ENCODE measurements at regions not wholly inside any gene's neighbourhood (a gene's known extent, or its start where the extent isn't known, plus 50 kb on each side); places are given as distances from the start of the nearest gene placed in this dataset.
A peak's percentile ranks its signal among the peaks of the same experiment; 100 is the strongest.
"Not testable (repeated sequence)": the region's sequence is repeated elsewhere in the genome, so short reads cannot be mapped to it uniquely, and the experiment has no call there.

GRCh38 chr14:71165121-71166031 is 258.1 kb downstream of the PCNX1 start:
- Histone ChIP-seq H3K27me3 (ENCODE audit: control insufficient read depth in 2 of 2, insufficient read depth in 2 of 2, low read length in 2 of 2) (no peaks in the 10 kb centered on the region), H3K4me1 (ENCODE audit: control insufficient read depth in 2 of 2, insufficient read depth in 2 of 2, low read length in 2 of 2) (peaks cover 19 to 20% of the 10 kb centered on the region in 2 donors), H3K36me3 (ENCODE audit: control insufficient read depth in 2 of 2, insufficient read depth in 2 of 2, low read length in 2 of 2) (no peaks in the 10 kb centered on the region), H3K9ac (ENCODE audit: low read depth in 1 of 2, low read length in 2 of 2) (no peak overlapping the region), H3K4me3 (ENCODE audit: low read length in 2 of 2) (peak overlapping the region; percentile 1 to 28), H3K9me3 (ENCODE audit: control insufficient read depth in 2 of 2, low read length in 2 of 2) (no peaks in the 10 kb centered on the region), H3K27ac (ENCODE audit: low read depth in 2 of 2, low read length in 2 of 2) (peak overlapping the region; percentile 54 to 60)

- Histone ChIP-seq H3K9ac (ENCODE audit: low read depth in 1 of 2, low read length in 2 of 2) (no peak overlapping the region), H3K9me3 (ENCODE audit: control insufficient read depth in 2 of 2, low read length in 2 of 2) (no peaks in the 10 kb centered on the region), H3K4me1 (ENCODE audit: control insufficient read depth in 2 of 2, insufficient read depth in 2 of 2, low read length in 2 of 2) (peaks cover 19 to 20% of the 10 kb centered on the region in 2 donors), H3K36me3 (ENCODE audit: control insufficient read depth in 2 of 2, insufficient read depth in 2 of 2, low read length in 2 of 2) (no peaks in the 10 kb centered on the region), H3K27me3 (ENCODE audit: control insufficient read depth in 2 of 2, insufficient read depth in 2 of 2, low read length in 2 of 2) (no peaks in the 10 kb centered on the region), H3K4me3 (ENCODE audit: low read length in 2 of 2) (peak overlapping the region in 1 of 2 donors; percentile 1), H3K27ac (ENCODE audit: low read depth in 2 of 2, low read length in 2 of 2) (peak overlapping the region; percentile 44 to 60)
These were observed 259.1 kb downstream of the PCNX1 start for GRCh38 chr14:71166180-71166837.

GRCh38 chr14:71167325-71167950 is 260.2 kb downstream of the PCNX1 start:
- not testable (repeated sequence) for H3K36me3 ChIP-seq (ENCODE audit: control insufficient read depth in 2 of 2, insufficient read depth in 2 of 2, low read length in 2 of 2); H3K9ac ChIP-seq (ENCODE audit: low read depth in 1 of 2, low read length in 2 of 2); H3K27ac ChIP-seq (ENCODE audit: low read depth in 2 of 2, low read length in 2 of 2); H3K9me3 ChIP-seq (ENCODE audit: control insufficient read depth in 2 of 2, low read length in 2 of 2); H3K27me3 ChIP-seq (ENCODE audit: control insufficient read depth in 2 of 2, insufficient read depth in 2 of 2, low read length in 2 of 2); H3K4me3 ChIP-seq (ENCODE audit: low read length in 2 of 2)
- peaks cover 19 to 20% of the 10 kb centered on the region in 2 donors for H3K4me1 ChIP-seq (ENCODE audit: control insufficient read depth in 2 of 2, insufficient read depth in 2 of 2, low read length in 2 of 2)

- H3K4me1 ChIP-seq (ENCODE audit: control insufficient read depth in 2 of 2, insufficient read depth in 2 of 2, low read length in 2 of 2) = peaks cover 19 to 20% of the 10 kb centered on the region in 2 donors
- not testable (repeated sequence) for H3K27ac ChIP-seq (ENCODE audit: low read depth in 2 of 2, low read length in 2 of 2); H3K9me3 ChIP-seq (ENCODE audit: control insufficient read depth in 2 of 2, low read length in 2 of 2); H3K4me3 ChIP-seq (ENCODE audit: low read length in 2 of 2); H3K36me3 ChIP-seq (ENCODE audit: control insufficient read depth in 2 of 2, insufficient read depth in 2 of 2, low read length in 2 of 2); H3K27me3 ChIP-seq (ENCODE audit: control insufficient read depth in 2 of 2, insufficient read depth in 2 of 2, low read length in 2 of 2); H3K9ac ChIP-seq (ENCODE audit: low read depth in 1 of 2, low read length in 2 of 2)
These were observed 260.9 kb downstream of the PCNX1 start for GRCh38 chr14:71168161-71168560.

- peaks cover 19 to 20% of the 10 kb centered on the region in 2 donors for H3K4me1 ChIP-seq (ENCODE audit: control insufficient read depth in 2 of 2, insufficient read depth in 2 of 2, low read length in 2 of 2)
- H3K4me3 ChIP-seq (ENCODE audit: low read length in 2 of 2) = no peak overlapping the region
- H3K9me3 ChIP-seq (ENCODE audit: control insufficient read depth in 2 of 2, low read length in 2 of 2) = no peaks in the 10 kb centered on the region
- H3K27ac ChIP-seq (ENCODE audit: low read depth in 2 of 2, low read length in 2 of 2) = no peak overlapping the region
- no peaks in the 10 kb centered on the region for H3K36me3 ChIP-seq (ENCODE audit: control insufficient read depth in 2 of 2, insufficient read depth in 2 of 2, low read length in 2 of 2)
- H3K27me3 ChIP-seq (ENCODE audit: control insufficient read depth in 2 of 2, insufficient read depth in 2 of 2, low read length in 2 of 2) = peaks cover 0 to 4% of the 10 kb centered on the region in 2 donors
- H3K9ac ChIP-seq (ENCODE audit: low read depth in 1 of 2, low read length in 2 of 2) = no peak overlapping the region
These were observed 261.5 kb downstream of the PCNX1 start for GRCh38 chr14:71168564-71169427.

- Histone ChIP-seq H3K27me3 (ENCODE audit: control insufficient read depth in 2 of 2, insufficient read depth in 2 of 2, low read length in 2 of 2) (peaks cover 0 to 4% of the 10 kb centered on the region in 2 donors), H3K4me1 (ENCODE audit: control insufficient read depth in 2 of 2, insufficient read depth in 2 of 2, low read length in 2 of 2) (peaks cover 11 to 15% of the 10 kb centered on the region in 2 donors), H3K27ac (ENCODE audit: low read depth in 2 of 2, low read length in 2 of 2) (no peak overlapping the region), H3K9ac (ENCODE audit: low read depth in 1 of 2, low read length in 2 of 2) (no peak overlapping the region), H3K36me3 (ENCODE audit: control insufficient read depth in 2 of 2, insufficient read depth in 2 of 2, low read length in 2 of 2) (no peaks in the 10 kb centered on the region), H3K9me3 (ENCODE audit: control insufficient read depth in 2 of 2, low read length in 2 of 2) (no peaks in the 10 kb centered on the region), H3K4me3 (ENCODE audit: low read length in 2 of 2) (no peak overlapping the region)
These were observed 262.6 kb downstream of the PCNX1 start for GRCh38 chr14:71169861-71170260.

GRCh38 chr14:71175491-71175890 is 268.2 kb downstream of the PCNX1 start:
- H3K27me3 ChIP-seq (ENCODE audit: control insufficient read depth in 2 of 2, insufficient read depth in 2 of 2, low read length in 2 of 2) = peaks cover 0 to 4% of the 10 kb centered on the region in 2 donors
- no peaks in the 10 kb centered on the region for H3K4me1 ChIP-seq (ENCODE audit: control insufficient read depth in 2 of 2, insufficient read depth in 2 of 2, low read length in 2 of 2)
- H3K27ac ChIP-seq (ENCODE audit: low read depth in 2 of 2, low read length in 2 of 2) = no peak overlapping the region
- H3K9me3 ChIP-seq (ENCODE audit: control insufficient read depth in 2 of 2, low read length in 2 of 2) = no peaks in the 10 kb centered on the region
- H3K4me3 ChIP-seq (ENCODE audit: low read length in 2 of 2) = no peak overlapping the region
- H3K9ac ChIP-seq (ENCODE audit: low read depth in 1 of 2, low read length in 2 of 2) = no peak overlapping the region
- H3K36me3 ChIP-seq (ENCODE audit: control insufficient read depth in 2 of 2, insufficient read depth in 2 of 2, low read length in 2 of 2) = no peaks in the 10 kb centered on the region

GRCh38 chr14:71179066-71179465 is 271.8 kb downstream of the PCNX1 start:
- no peaks in the 10 kb centered on the region for H3K27me3 ChIP-seq (ENCODE audit: control insufficient read depth in 2 of 2, insufficient read depth in 2 of 2, low read length in 2 of 2)
- no peak overlapping the region for H3K27ac ChIP-seq (ENCODE audit: low read depth in 2 of 2, low read length in 2 of 2)
- no peaks in the 10 kb centered on the region for H3K36me3 ChIP-seq (ENCODE audit: control insufficient read depth in 2 of 2, insufficient read depth in 2 of 2, low read length in 2 of 2)
- H3K4me1 ChIP-seq (ENCODE audit: control insufficient read depth in 2 of 2, insufficient read depth in 2 of 2, low read length in 2 of 2) = no peaks in the 10 kb centered on the region
- H3K9ac ChIP-seq (ENCODE audit: low read depth in 1 of 2, low read length in 2 of 2) = no peak overlapping the region
- no peaks in the 10 kb centered on the region for H3K9me3 ChIP-seq (ENCODE audit: control insufficient read depth in 2 of 2, low read length in 2 of 2)
- no peak overlapping the region for H3K4me3 ChIP-seq (ENCODE audit: low read length in 2 of 2)

- Histone ChIP-seq H3K9ac (ENCODE audit: low read depth in 1 of 2, low read length in 2 of 2) (no peak overlapping the region), H3K27me3 (ENCODE audit: control insufficient read depth in 2 of 2, insufficient read depth in 2 of 2, low read length in 2 of 2) (no peaks in the 10 kb centered on the region), H3K27ac (ENCODE audit: low read depth in 2 of 2, low read length in 2 of 2) (no peak overlapping the region), H3K36me3 (ENCODE audit: control insufficient read depth in 2 of 2, insufficient read depth in 2 of 2, low read length in 2 of 2) (no peaks in the 10 kb centered on the region), H3K4me3 (ENCODE audit: low read length in 2 of 2) (no peak overlapping the region), H3K9me3 (ENCODE audit: control insufficient read depth in 2 of 2, low read length in 2 of 2) (no peaks in the 10 kb centered on the region), H3K4me1 (ENCODE audit: control insufficient read depth in 2 of 2, insufficient read depth in 2 of 2, low read length in 2 of 2) (no peaks in the 10 kb centered on the region)
These were observed 273.1 kb downstream of the PCNX1 start for GRCh38 chr14:71180397-71180796.
